OCI-LY1 (cell line): ENCODE measurements at regions not wholly inside any gene's neighbourhood (a gene's known extent, or its start where the extent isn't known, plus 50 kb on each side); places are given as distances from the start of the nearest gene placed in this dataset.
"Not testable (repeated sequence)": the region's sequence is repeated elsewhere in the genome, so short reads cannot be mapped to it uniquely, and the experiment has no call there.

ENCODE experiments used
- EZH2 ChIP-seq: fragments of 200-600 bp; sonication (generic), shearing (Covaris generic); IDR thresholded peaks from 2 replicates; pipeline ENCODE4 v1.8.0; 2017; ENCODE audit warnings: borderline replicate concordance, mixed run types, mild to moderate bottlenecking, antibody characterized with exemption, low read length, moderate library complexity, mixed read lengths
- TF ChIP-seq, protein P1 (sequence below): fragments of 200-600 bp; sonication (generic), shearing (Covaris generic); IDR thresholded peaks from 2 replicates; pipeline ENCODE4 v1.5.1; 2017; ENCODE audit warnings: mild to moderate bottlenecking, antibody characterized with exemption, low read length, moderate library complexity, mixed read lengths

DNA sequence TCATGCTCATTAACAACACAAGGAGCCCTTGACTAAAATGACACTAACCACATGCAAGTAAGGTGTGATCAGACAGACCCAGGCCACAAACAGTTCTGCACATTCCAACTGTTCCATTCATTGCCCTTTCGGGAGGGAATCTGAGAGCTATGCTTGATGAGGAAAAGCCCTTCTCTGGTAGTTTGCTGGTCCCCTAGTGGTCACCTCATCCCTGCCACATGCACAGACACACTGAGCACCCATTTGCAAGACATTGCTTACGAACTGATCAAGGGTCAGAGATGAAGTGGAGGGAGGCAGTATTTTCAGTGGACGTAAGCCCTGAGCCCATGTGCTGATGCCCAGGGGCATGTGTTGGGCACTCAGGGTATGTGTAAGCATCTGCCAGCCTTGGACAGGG, 220.9 kb downstream of the VAPA start:
- TF ChIP-seq, protein P1, sequence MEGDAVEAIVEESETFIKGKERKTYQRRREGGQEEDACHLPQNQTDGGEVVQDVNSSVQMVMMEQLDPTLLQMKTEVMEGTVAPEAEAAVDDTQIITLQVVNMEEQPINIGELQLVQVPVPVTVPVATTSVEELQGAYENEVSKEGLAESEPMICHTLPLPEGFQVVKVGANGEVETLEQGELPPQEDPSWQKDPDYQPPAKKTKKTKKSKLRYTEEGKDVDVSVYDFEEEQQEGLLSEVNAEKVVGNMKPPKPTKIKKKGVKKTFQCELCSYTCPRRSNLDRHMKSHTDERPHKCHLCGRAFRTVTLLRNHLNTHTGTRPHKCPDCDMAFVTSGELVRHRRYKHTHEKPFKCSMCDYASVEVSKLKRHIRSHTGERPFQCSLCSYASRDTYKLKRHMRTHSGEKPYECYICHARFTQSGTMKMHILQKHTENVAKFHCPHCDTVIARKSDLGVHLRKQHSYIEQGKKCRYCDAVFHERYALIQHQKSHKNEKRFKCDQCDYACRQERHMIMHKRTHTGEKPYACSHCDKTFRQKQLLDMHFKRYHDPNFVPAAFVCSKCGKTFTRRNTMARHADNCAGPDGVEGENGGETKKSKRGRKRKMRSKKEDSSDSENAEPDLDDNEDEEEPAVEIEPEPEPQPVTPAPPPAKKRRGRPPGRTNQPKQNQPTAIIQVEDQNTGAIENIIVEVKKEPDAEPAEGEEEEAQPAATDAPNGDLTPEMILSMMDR, result not testable (repeated sequence)
- not testable (repeated sequence) for TF ChIP-seq EZH2
